K562 (cell line): ENCODE measurements at regions not wholly inside any gene's neighbourhood (a gene's known extent, or its start where the extent isn't known, plus 50 kb on each side); places are given as distances from the start of the nearest gene placed in this dataset.

Experiments used
- ATAC-seq: fragments of 200-7000 bp; cut with Tn5 transposase; 3 replicates; pipeline ENCODE4 v1.9.1; 2020; ENCODE audit warnings: moderate library complexity
- BruUV-seq: library from RNA; stranded (reverse); fragments of 400-500 nt; replicated peaks from 2 replicates; lab custom pipeline; 2021; lab: Mats Ljungman, UMichigan
- CTCF ChIA-PET: fragments of 300-600 bp; formaldehyde crosslinking; extraction: SDS; loops from one replicate; lab custom pipeline; 2021; ENCODE audit warnings: low intra/inter-chr PET ratio; lab: Yijun Ruan, JAX
- POLR2A ChIA-PET: fragments of 300-600, 350-650 bp; sonication (Branson Sonifier 250); formaldehyde crosslinking; extraction: SDS; loops from one replicate; lab custom pipeline; 2021; ENCODE audit warnings: antibody characterized with exemption, inconsistent platforms; lab: Yijun Ruan, JAX
- DNase-seq, 4 experiments: peaks; one replicate each; pipeline versions ENCODE4 v3.0.0 to v3.0.0-alpha.2; 2011 to 2018; ENCODE audit warnings: low spot score in 3 of 4, mixed read lengths in 3 of 4; ENCODE audit errors: extremely low read depth in 1 of 4
- FAIRE-seq: peaks from 2 replicates; lab custom pipeline; 2011; peaks lifted over from hg19 to GRCh38; lab: Jason Lieb, UNC
- H2AFZ ChIP-seq: 2 replicates; pipeline ENCODE4 v1.6.0; 2011; ENCODE audit warnings: low read depth, low read length, control low read depth, inconsistent platforms
- H3K27ac ChIP-seq: fragments of 200-600 bp; 3 replicates; pipeline ENCODE4 v1.8.0; 2011; ENCODE audit warnings: low read depth, mild to moderate bottlenecking, control low read depth, inconsistent platforms, low read length, moderate library complexity, mixed read lengths; ENCODE audit errors: extremely low read depth
- H3K27me3 ChIP-seq, 2 experiments: fragments of 300-600 bp in 1 of 2; 2 replicates in 1 of 2; 3 replicates in 1 of 2; pipeline versions ENCODE4 v1.6.0 to v1.8.0; 2011; ENCODE audit warnings: inconsistent platforms in 2 of 2, low read length in 2 of 2, mild to moderate bottlenecking in 1 of 2, mixed read lengths in 1 of 2, moderate library complexity in 1 of 2; ENCODE audit not compliant: control insufficient read depth in 2 of 2, insufficient read depth in 2 of 2
- H3K36me3 ChIP-seq: fragments of 300-600 bp; 3 replicates; pipeline ENCODE4 v1.8.0; 2011; ENCODE audit warnings: mild to moderate bottlenecking, low read length, inconsistent platforms; ENCODE audit not compliant: control insufficient read depth, insufficient read depth
- H3K4me1 ChIP-seq, 2 experiments: fragments of 200-600 bp in 1 of 2; replicated peaks in 1 of 2; 2 replicates in 1 of 2; 3 replicates in 1 of 2; pipeline versions ENCODE4 v1.5.1 to v1.8.0; 2011; ENCODE audit warnings: inconsistent platforms in 2 of 2, low read length in 2 of 2, mild to moderate bottlenecking in 1 of 2, mixed read lengths in 1 of 2, moderate library complexity in 1 of 2; ENCODE audit not compliant: control insufficient read depth in 2 of 2, insufficient read depth in 2 of 2
- H3K4me2 ChIP-seq: 2 replicates; pipeline ENCODE4 v1.6.1; 2011; ENCODE audit warnings: low read length, control low read depth, inconsistent platforms, mixed read lengths; ENCODE audit not compliant: insufficient read depth
- H3K4me3 ChIP-seq: fragments of 200-600 bp; sonication (generic), shearing (Covaris generic); 2 replicates; pipeline ENCODE4 v1.5.1; 2016; ENCODE audit warnings: control low read depth, inconsistent platforms
- H3K79me2 ChIP-seq: fragments of 200-600 bp; 3 replicates; pipeline ENCODE4 v1.8.0; 2011; ENCODE audit warnings: low read length, inconsistent platforms; ENCODE audit not compliant: control insufficient read depth, insufficient read depth
- H3K9ac ChIP-seq, 2 experiments: 2 replicates each; pipeline versions ENCODE4 v1.6.0 to v1.6.1; 2011; ENCODE audit warnings: low read depth in 2 of 2, low read length in 2 of 2, control low read depth in 1 of 2, inconsistent platforms in 1 of 2, mild to moderate bottlenecking in 1 of 2, mixed read lengths in 1 of 2; ENCODE audit not compliant: insufficient read depth in 1 of 2
- H3K9me1 ChIP-seq: one replicate; pipeline ENCODE4 v1.6.0; 2011; ENCODE audit warnings: inconsistent platforms, mild to moderate bottlenecking, low read length, moderate library complexity; ENCODE audit not compliant: control insufficient read depth, insufficient read depth
- H3K9me3 ChIP-seq: replicated peaks from 2 replicates; pipeline ENCODE4 v1.5.1; 2011; ENCODE audit warnings: low read depth, low read length, inconsistent platforms; ENCODE audit not compliant: control insufficient read depth, insufficient read depth
- H4K20me1 ChIP-seq: replicated peaks from 2 replicates; pipeline ENCODE4 v1.6.1; 2011; ENCODE audit warnings: low read length, inconsistent platforms, mixed read lengths; ENCODE audit not compliant: control insufficient read depth, insufficient read depth
- ATF2 ChIP-seq: sonication (generic); formaldehyde crosslinking; IDR thresholded peaks from 2 replicates; pipeline ENCODE4 v1.8.1; 2022; ENCODE audit warnings: missing genetic modification reagents
- E2F3 ChIP-seq: fragments of 250-450 bp; sonication (Bioruptor Pico); IDR thresholded peaks from 2 replicates; pipeline ENCODE4 v1.4.0; 2020; ENCODE audit warnings: mild to moderate bottlenecking
- FOXJ3 ChIP-seq: sonication (generic); formaldehyde crosslinking; IDR thresholded peaks from 2 replicates; pipeline ENCODE4 v1.4.0; 2020; ENCODE audit warnings: mild to moderate bottlenecking, missing genetic modification reagents
- HNRNPL ChIP-seq: fragments of 200-400 bp; formaldehyde crosslinking; IDR thresholded peaks from 2 replicates; pipeline ENCODE4 v1.6.1; 2017; ENCODE audit warnings: low read depth, mild to moderate bottlenecking, low read length
- MAZ ChIP-seq, 2 experiments: fragments of 450-650 bp in 1 of 2; sonication (generic) in 1 of 2; formaldehyde crosslinking; IDR thresholded peaks in 1 of 2; conservative IDR thresholded peaks in 1 of 2; 2 replicates each; pipeline versions ENCODE4 v1.4.0 to v1.5.0; 2020; ENCODE audit warnings: mild to moderate bottlenecking in 1 of 2, missing genetic modification reagents in 1 of 2
- MCM2 ChIP-seq: fragments of 450-650 bp; IDR thresholded peaks from 2 replicates; pipeline ENCODE4 v1.6.1; 2017; ENCODE audit warnings: low read depth, mild to moderate bottlenecking
- NBN ChIP-seq: fragments of 450-650 bp; IDR thresholded peaks from 2 replicates; pipeline ENCODE4 v1.6.1; 2016; ENCODE audit warnings: low read depth, mild to moderate bottlenecking
- NEUROD1 ChIP-seq: fragments of 150-350 bp; IDR thresholded peaks from 2 replicates; pipeline ENCODE4 v1.6.1; 2014; ENCODE audit warnings: borderline replicate concordance, low read length, low read depth; ENCODE audit not compliant: partially characterized antibody
- NFATC3 ChIP-seq: fragments of 450-650 bp; IDR thresholded peaks from 2 replicates; pipeline ENCODE4 v1.6.1; 2017; ENCODE audit warnings: mild to moderate bottlenecking
- NR0B1 ChIP-seq: fragments of 450-650 bp; IDR thresholded peaks from one replicate; pipeline ENCODE4 v1.6.1; 2018; ENCODE audit warnings: mild to moderate bottlenecking, moderate library complexity; ENCODE audit not compliant: partially characterized antibody
- NRF1 ChIP-seq, 2 experiments: fragments of 450-650 bp; IDR thresholded peaks in 1 of 2; conservative IDR thresholded peaks in 1 of 2; 2 replicates each; pipeline ENCODE4 v1.6.1; 2014; ENCODE audit warnings: mild to moderate bottlenecking in 2 of 2
- ZC3H11A ChIP-seq: IDR thresholded peaks from 2 replicates; pipeline ENCODE4 v1.6.1; 2012; ENCODE audit warnings: low read depth, low read length, improper control_type of control experiment
- WGBS: fragments of 100-300 bp; shearing (Covaris generic); methylation state at CpG from one replicate; pipeline ENCODE4 v1.1.6; 2016; ENCODE audit warnings: low coverage, mixed read lengths; ENCODE audit not compliant: insufficient coverage; ENCODE audit errors: missing lambda C conversion rate; 5-methylcytosine and 5-hydroxymethylcytosine counted together
- in situ Hi-C: fragments of 300-500 bp; cut with MboI; formaldehyde crosslinking; loops from 4 replicates; pipeline ENCODE4 v1.15.0; 2018; ENCODE audit warnings: inconsistent platforms, mixed read lengths
- intact Hi-C: fragments of 100-400 bp; cut with micrococcal nuclease; formaldehyde crosslinking; loops from 2 replicates; pipeline ENCODE4 v1.14.2; 2022
- TF ChIP-seq, protein P1 (sequence below): fragments of 250-450 bp; sonication (Bioruptor Pico); IDR thresholded peaks from 2 replicates; pipeline ENCODE4 v1.8.0; 2021; ENCODE audit warnings: moderate library complexity, mild to moderate bottlenecking, inconsistent platforms
- TF ChIP-seq, protein P2 (sequence below), 2 experiments: fragments of 450-650 bp; conservative IDR thresholded peaks; 2 replicates each; pipeline ENCODE4 v1.6.1; 2017; ENCODE audit warnings: mild to moderate bottlenecking in 2 of 2, moderate library complexity in 2 of 2
- TF ChIP-seq, protein P3 (sequence below): fragments of 250-450 bp; sonication (Bioruptor Pico); IDR thresholded peaks from 2 replicates; pipeline ENCODE4 v1.8.0; 2022; ENCODE audit warnings: inconsistent platforms

GRCh38 chr16:48454051-48454450 is 68.8 kb upstream of the SIAH1 start:
- no peak for FAIRE-seq
- intact Hi-C loops (loop anchor here (10.0 kb wide), 1 partner anchor 171 kb away; no protein-coding TSS in a partner anchor), in situ Hi-C loops (no loop called here)
- no peak overlapping the region for H3K9ac ChIP-seq
- ChIA-PET POLR2A (no interaction called here), CTCF (no interaction called here)
- H3K9me1 ChIP-seq = no peaks in the 10 kb centered on the region
- H3K4me1 ChIP-seq = peaks cover 0 to 3% of the 10 kb centered on the region in 2 experiments; a peak in 1 of 5 replicates
- no peak overlapping the region for H3K4me3 ChIP-seq
- BruUV-seq = no TSS peak
- H2AFZ ChIP-seq = no peak overlapping the region
- no peak overlapping the region for H3K4me2 ChIP-seq
- H3K27ac ChIP-seq = no peak overlapping the region
- H3K9me3 ChIP-seq = no peaks in the 10 kb centered on the region
- H3K27me3 ChIP-seq = peaks cover 10 to 33% of the 10 kb centered on the region in 2 experiments; a peak in 4 of 5 replicates
- no peak for DNase-seq
- no peaks in the 10 kb centered on the region for H3K79me2 ChIP-seq
- ATAC-seq = no peak
- H3K36me3 ChIP-seq = no peaks in the 10 kb centered on the region
- WGBS = 1% methylated on average over 7 of the region's 7 CpGs
- no peaks in the 10 kb centered on the region for H4K20me1 ChIP-seq
- TF ChIP-seq HNRNPL = no peak
- TF ChIP-seq, protein P1, sequence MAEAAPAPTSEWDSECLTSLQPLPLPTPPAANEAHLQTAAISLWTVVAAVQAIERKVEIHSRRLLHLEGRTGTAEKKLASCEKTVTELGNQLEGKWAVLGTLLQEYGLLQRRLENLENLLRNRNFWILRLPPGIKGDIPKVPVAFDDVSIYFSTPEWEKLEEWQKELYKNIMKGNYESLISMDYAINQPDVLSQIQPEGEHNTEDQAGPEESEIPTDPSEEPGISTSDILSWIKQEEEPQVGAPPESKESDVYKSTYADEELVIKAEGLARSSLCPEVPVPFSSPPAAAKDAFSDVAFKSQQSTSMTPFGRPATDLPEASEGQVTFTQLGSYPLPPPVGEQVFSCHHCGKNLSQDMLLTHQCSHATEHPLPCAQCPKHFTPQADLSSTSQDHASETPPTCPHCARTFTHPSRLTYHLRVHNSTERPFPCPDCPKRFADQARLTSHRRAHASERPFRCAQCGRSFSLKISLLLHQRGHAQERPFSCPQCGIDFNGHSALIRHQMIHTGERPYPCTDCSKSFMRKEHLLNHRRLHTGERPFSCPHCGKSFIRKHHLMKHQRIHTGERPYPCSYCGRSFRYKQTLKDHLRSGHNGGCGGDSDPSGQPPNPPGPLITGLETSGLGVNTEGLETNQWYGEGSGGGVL (CRISPR knock-in tag) = no peak
- TF ChIP-seq FOXJ3 (CRISPR knock-in tag) = no peak
- TF ChIP-seq ATF2 = no peak
- TF ChIP-seq MAZ (CRISPR knock-in tag; conservative IDR thresholded peaks at IDR 0.05 in 1 of 2, IDR thresholded peaks at IDR 0.05 in 1 of 2) = no peak
- TF ChIP-seq, protein P2, sequence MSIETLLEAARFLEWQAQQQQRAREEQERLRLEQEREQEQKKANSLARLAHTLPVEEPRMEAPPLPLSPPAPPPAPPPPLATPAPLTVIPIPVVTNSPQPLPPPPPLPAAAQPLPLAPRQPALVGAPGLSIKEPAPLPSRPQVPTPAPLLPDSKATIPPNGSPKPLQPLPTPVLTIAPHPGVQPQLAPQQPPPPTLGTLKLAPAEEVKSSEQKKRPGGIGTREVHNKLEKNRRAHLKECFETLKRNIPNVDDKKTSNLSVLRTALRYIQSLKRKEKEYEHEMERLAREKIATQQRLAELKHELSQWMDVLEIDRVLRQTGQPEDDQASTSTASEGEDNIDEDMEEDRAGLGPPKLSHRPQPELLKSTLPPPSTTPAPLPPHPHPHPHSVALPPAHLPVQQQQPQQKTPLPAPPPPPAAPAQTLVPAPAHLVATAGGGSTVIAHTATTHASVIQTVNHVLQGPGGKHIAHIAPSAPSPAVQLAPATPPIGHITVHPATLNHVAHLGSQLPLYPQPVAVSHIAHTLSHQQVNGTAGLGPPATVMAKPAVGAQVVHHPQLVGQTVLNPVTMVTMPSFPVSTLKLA (conservative IDR thresholded peaks at IDR 0.05) = no peak
- TF ChIP-seq MCM2 = no peak
- TF ChIP-seq, protein P3, sequence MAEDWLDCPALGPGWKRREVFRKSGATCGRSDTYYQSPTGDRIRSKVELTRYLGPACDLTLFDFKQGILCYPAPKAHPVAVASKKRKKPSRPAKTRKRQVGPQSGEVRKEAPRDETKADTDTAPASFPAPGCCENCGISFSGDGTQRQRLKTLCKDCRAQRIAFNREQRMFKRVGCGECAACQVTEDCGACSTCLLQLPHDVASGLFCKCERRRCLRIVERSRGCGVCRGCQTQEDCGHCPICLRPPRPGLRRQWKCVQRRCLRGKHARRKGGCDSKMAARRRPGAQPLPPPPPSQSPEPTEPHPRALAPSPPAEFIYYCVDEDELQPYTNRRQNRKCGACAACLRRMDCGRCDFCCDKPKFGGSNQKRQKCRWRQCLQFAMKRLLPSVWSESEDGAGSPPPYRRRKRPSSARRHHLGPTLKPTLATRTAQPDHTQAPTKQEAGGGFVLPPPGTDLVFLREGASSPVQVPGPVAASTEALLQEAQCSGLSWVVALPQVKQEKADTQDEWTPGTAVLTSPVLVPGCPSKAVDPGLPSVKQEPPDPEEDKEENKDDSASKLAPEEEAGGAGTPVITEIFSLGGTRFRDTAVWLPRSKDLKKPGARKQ (CRISPR knock-in tag) = no peak
- TF ChIP-seq ZC3H11A = no peak
- TF ChIP-seq NFATC3 = no peak
- no peak for TF ChIP-seq NRF1 (conservative IDR thresholded peaks at IDR 0.05 in 1 of 2, IDR thresholded peaks at IDR 0.05 in 1 of 2)
- no peak for TF ChIP-seq NR0B1
- no peak for TF ChIP-seq E2F3 (CRISPR knock-in tag)
- no peak for TF ChIP-seq NBN
- TF ChIP-seq NEUROD1 = no peak
